ENCODE measurements at regions not wholly inside any gene's neighbourhood (a gene's known extent, or its start where the extent isn't known, plus 50 kb on each side); places are given as distances from the start of the nearest gene placed in this dataset.

- TF ChIP-seq BACH1 (IDR thresholded peaks at IDR 0.05; ENCODE audit: low read length) (no peak), POLR2A (IDR thresholded peaks at IDR 0.05; ENCODE audit: control extremely low read depth in 1 of 2, low read depth in 2 of 2, low read length in 2 of 2) (no peak), GABPA (IDR thresholded peaks at IDR 0.05; ENCODE audit: borderline replicate concordance, insufficient read depth, low read length) (no peak), FOSL1 (IDR thresholded peaks at IDR 0.05; ENCODE audit: insufficient read depth, low read depth, low read length) (no peak), EZH2 (IDR thresholded peaks at IDR 0.05; ENCODE audit: low read depth, low read length, severe bottlenecking) (no peak), SP2 (IDR thresholded peaks at IDR 0.05; ENCODE audit: low read length) (no peak), CEBPB (IDR thresholded peaks at IDR 0.05; ENCODE audit: low read depth, low read length) (no peak), PHF8 (conservative IDR thresholded peaks at IDR 0.05; ENCODE audit: low read depth, low read length) (no peak), CHD2 (IDR thresholded peaks at IDR 0.05; ENCODE audit: low read length) (no peak)
- TF ChIP-seq, protein P1, sequence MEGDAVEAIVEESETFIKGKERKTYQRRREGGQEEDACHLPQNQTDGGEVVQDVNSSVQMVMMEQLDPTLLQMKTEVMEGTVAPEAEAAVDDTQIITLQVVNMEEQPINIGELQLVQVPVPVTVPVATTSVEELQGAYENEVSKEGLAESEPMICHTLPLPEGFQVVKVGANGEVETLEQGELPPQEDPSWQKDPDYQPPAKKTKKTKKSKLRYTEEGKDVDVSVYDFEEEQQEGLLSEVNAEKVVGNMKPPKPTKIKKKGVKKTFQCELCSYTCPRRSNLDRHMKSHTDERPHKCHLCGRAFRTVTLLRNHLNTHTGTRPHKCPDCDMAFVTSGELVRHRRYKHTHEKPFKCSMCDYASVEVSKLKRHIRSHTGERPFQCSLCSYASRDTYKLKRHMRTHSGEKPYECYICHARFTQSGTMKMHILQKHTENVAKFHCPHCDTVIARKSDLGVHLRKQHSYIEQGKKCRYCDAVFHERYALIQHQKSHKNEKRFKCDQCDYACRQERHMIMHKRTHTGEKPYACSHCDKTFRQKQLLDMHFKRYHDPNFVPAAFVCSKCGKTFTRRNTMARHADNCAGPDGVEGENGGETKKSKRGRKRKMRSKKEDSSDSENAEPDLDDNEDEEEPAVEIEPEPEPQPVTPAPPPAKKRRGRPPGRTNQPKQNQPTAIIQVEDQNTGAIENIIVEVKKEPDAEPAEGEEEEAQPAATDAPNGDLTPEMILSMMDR (IDR thresholded peaks at IDR 0.05; ENCODE audit: control extremely low read depth in 1 of 3, insufficient read depth in 1 of 3, low read depth in 1 of 3, low read length in 3 of 3): no peak
These were observed 276.0 kb downstream of the MRPL39 start for GRCh38 chr21:25331286-25331685.
